ENCODE measurements at regions not wholly inside any gene's neighbourhood (a gene's known extent, or its start where the extent isn't known, plus 50 kb on each side); places are given as distances from the start of the nearest gene placed in this dataset.

GRCh38 chr16:51880776-51881175 is 666.2 kb downstream of the TOX3 start:
- Histone ChIP-seq H3K27ac (ENCODE audit: low read depth in 1 of 2, low read length in 1 of 2) (no peak overlapping the region), H3K9ac (ENCODE audit: insufficient read depth in 1 of 2, low read length in 2 of 2) (no peak overlapping the region), H3K4me1 (ENCODE audit: control insufficient read depth in 5 of 5, insufficient read depth in 5 of 5, low read length in 5 of 5) (no peaks in the 10 kb centered on the region), H3K36me3 (ENCODE audit: control insufficient read depth in 4 of 4, insufficient read depth in 4 of 4, low read length in 4 of 4) (no peaks in the 10 kb centered on the region), H3K9me3 (ENCODE audit: control insufficient read depth in 4 of 4, insufficient read depth in 3 of 4, low read length in 3 of 4) (peaks cover 0 to 3% (median 0%) of the 10 kb centered on the region in 4 donors), H3K27me3 (ENCODE audit: control insufficient read depth in 3 of 3, insufficient read depth in 3 of 3, low read length in 2 of 3) (no peaks in the 10 kb centered on the region), H3K4me3 (no peak overlapping the region)
- no peak for TF ChIP-seq CTCF (IDR thresholded peaks at IDR 0.05; ENCODE audit: control extremely low read depth, extremely low read depth)
- WGBS, 2 donors: 41 to 51% methylated on average over 4 of the region's 4 CpGs
- DNase-seq: peak in 1 of 3 donors; percentile 15
- no peak for ATAC-seq (ENCODE audit: insufficient read depth, low FRiP score)

GRCh38 chr16:51877686-51878085 is 669.3 kb downstream of the TOX3 start:
- no peak overlapping the region for H3K27ac ChIP-seq (ENCODE audit: low read depth in 1 of 2, low read length in 1 of 2)
- H3K4me3 ChIP-seq: no peak overlapping the region
- H3K9ac ChIP-seq (ENCODE audit: insufficient read depth in 1 of 2, low read length in 2 of 2): no peak overlapping the region
- H3K27me3 ChIP-seq (ENCODE audit: control insufficient read depth in 3 of 3, insufficient read depth in 3 of 3, low read length in 2 of 3): no peaks in the 10 kb centered on the region
- ATAC-seq (ENCODE audit: insufficient read depth, low FRiP score): no peak
- peaks cover 0 to 3% (median 0%) of the 10 kb centered on the region in 4 donors for H3K9me3 ChIP-seq (ENCODE audit: control insufficient read depth in 4 of 4, insufficient read depth in 3 of 4, low read length in 3 of 4)
- 76 to 79% methylated on average over 5 of the region's 5 CpGs for WGBS, 2 donors
- no peak for DNase-seq
- no peaks in the 10 kb centered on the region for H3K36me3 ChIP-seq (ENCODE audit: control insufficient read depth in 4 of 4, insufficient read depth in 4 of 4, low read length in 4 of 4)
- TF ChIP-seq CTCF (IDR thresholded peaks at IDR 0.05; ENCODE audit: control extremely low read depth, extremely low read depth): no peak
- H3K4me1 ChIP-seq (ENCODE audit: control insufficient read depth in 5 of 5, insufficient read depth in 5 of 5, low read length in 5 of 5): no peaks in the 10 kb centered on the region

GRCh38 chr16:51876934-51877333 is 670.0 kb downstream of the TOX3 start:
- Histone ChIP-seq H3K27ac (ENCODE audit: low read depth in 1 of 2, low read length in 1 of 2) (no peak overlapping the region), H3K36me3 (ENCODE audit: control insufficient read depth in 4 of 4, insufficient read depth in 4 of 4, low read length in 4 of 4) (no peaks in the 10 kb centered on the region), H3K9ac (ENCODE audit: insufficient read depth in 1 of 2, low read length in 2 of 2) (no peak overlapping the region), H3K4me3 (no peak overlapping the region), H3K4me1 (ENCODE audit: control insufficient read depth in 5 of 5, insufficient read depth in 5 of 5, low read length in 5 of 5) (no peaks in the 10 kb centered on the region), H3K9me3 (ENCODE audit: control insufficient read depth in 4 of 4, insufficient read depth in 3 of 4, low read length in 3 of 4) (peaks cover 0 to 3% (median 0%) of the 10 kb centered on the region in 4 donors), H3K27me3 (ENCODE audit: control insufficient read depth in 3 of 3, insufficient read depth in 3 of 3, low read length in 2 of 3) (no peaks in the 10 kb centered on the region)
- ATAC-seq (ENCODE audit: insufficient read depth, low FRiP score): no peak
- no peak for DNase-seq
- no peak for TF ChIP-seq CTCF (IDR thresholded peaks at IDR 0.05; ENCODE audit: control extremely low read depth, extremely low read depth)
- WGBS, 2 donors: 52% methylated on average over 3 of the region's 3 CpGs

GRCh38 chr16:51876601-51876875 is 670.4 kb downstream of the TOX3 start:
- no peak for TF ChIP-seq CTCF (IDR thresholded peaks at IDR 0.05; ENCODE audit: control extremely low read depth, extremely low read depth)
- ATAC-seq (ENCODE audit: insufficient read depth, low FRiP score) (no peak), DNase-seq (no peak)

More at GRCh38 chr16:51876601-51876875, 670.4 kb downstream of the TOX3 start:
- Histone ChIP-seq H3K4me1 (ENCODE audit: control insufficient read depth in 5 of 5, insufficient read depth in 5 of 5, low read length in 5 of 5) (no peaks in the 10 kb centered on the region), H3K27me3 (ENCODE audit: control insufficient read depth in 3 of 3, insufficient read depth in 3 of 3, low read length in 2 of 3) (no peaks in the 10 kb centered on the region), H3K9ac (ENCODE audit: insufficient read depth in 1 of 2, low read length in 2 of 2) (no peak overlapping the region), H3K9me3 (ENCODE audit: control insufficient read depth in 4 of 4, insufficient read depth in 3 of 4, low read length in 3 of 4) (peaks cover 0 to 3% (median 0%) of the 10 kb centered on the region in 4 donors), H3K4me3 (no peak overlapping the region), H3K36me3 (ENCODE audit: control insufficient read depth in 4 of 4, insufficient read depth in 4 of 4, low read length in 4 of 4) (no peaks in the 10 kb centered on the region), H3K27ac (ENCODE audit: low read depth in 1 of 2, low read length in 1 of 2) (no peak overlapping the region)
- 77% methylated on average over 3 of the region's 3 CpGs for WGBS, 2 donors

Measured in lung (tissue), 11 donors.